HG03039 (cell line): ENCODE measurements at regions not wholly inside any gene's neighbourhood (a gene's known extent, or its start where the extent isn't known, plus 50 kb on each side); places are given as distances from the start of the nearest gene placed in this dataset.
"Not testable (repeated sequence)": the region's sequence is repeated elsewhere in the genome, so short reads cannot be mapped to it uniquely, and the experiment has no call there.

Source experiments
- ATAC-seq: cut with Tn5 transposase; IDR thresholded peaks from one replicate; pipeline ENCODE4 v1.9.1; 2021; ENCODE audit warnings: mild to moderate bottlenecking, moderate library complexity; ENCODE audit not compliant: unreplicated experiment

- no peak for ATAC-seq
Measured at GRCh38 chr5:159678657-159679392, 237.5 kb upstream of the ADRA1B start.

DNA sequence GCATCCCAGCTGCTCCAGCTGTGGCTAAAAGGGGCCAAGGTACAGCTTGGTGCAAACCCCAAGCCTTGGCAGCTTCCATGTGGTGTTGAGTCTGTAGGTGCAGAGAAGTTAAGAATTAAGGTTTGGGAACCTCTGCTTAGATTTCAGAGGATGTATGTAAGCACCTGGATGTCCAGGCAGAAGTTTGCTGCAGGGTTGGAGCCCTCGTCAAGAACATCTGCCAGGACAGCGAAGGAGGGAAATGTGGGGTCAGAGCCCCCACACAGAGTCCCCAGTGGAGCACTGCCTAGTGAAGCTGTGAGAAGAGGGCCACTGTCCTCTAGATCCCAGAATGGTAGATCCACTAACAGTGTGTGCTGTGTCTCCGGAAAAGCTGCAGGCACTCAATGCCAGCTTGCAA, 236.2 kb upstream of the ADRA1B start:
- ATAC-seq: no peak

DNA sequence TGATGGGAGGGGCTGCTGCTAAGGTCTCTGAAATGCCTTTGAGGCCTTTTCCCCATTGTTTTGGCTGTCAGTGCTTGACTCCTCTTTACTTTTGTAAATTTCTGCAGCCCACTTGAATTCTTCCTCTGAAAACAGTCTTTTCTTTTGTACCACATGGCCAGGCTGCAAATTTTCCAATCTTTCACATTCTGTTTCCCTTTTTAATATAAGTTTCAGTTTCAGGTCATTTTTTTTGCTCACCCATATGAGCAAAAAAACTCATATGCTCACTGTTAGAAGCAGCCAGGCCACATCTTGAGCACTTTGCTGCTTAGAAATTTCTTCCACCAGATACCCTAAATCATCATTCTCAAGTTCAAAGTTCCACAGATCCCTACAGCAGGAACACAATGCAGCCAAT, 234.6 kb upstream of the ADRA1B start:
- ATAC-seq: no peak

GRCh38 chr5:159682623-159683022, 233.7 kb upstream of the ADRA1B start:
- ATAC-seq: no peak

GRCh38 chr5:159687892-159688291, 228.4 kb upstream of the ADRA1B start:
- not testable (repeated sequence) for ATAC-seq

GRCh38 chr5:159695741-159696294, 220.5 kb upstream of the ADRA1B start:
- no peak for ATAC-seq

- ATAC-seq: no peak
Measured at GRCh38 chr5:159697530-159697929, 218.8 kb upstream of the ADRA1B start.

GRCh38 chr5:159698322-159698721, 218.0 kb upstream of the ADRA1B start:
- no peak for ATAC-seq

- no peak for ATAC-seq
Measured at GRCh38 chr5:159700016-159700415, 216.3 kb upstream of the ADRA1B start.

- ATAC-seq: no peak
Measured at GRCh38 chr5:159702301-159702700, 214.0 kb upstream of the ADRA1B start.

- ATAC-seq: no peak
Measured at GRCh38 chr5:159702826-159703225, 213.5 kb upstream of the ADRA1B start.

- no peak for ATAC-seq
Measured at GRCh38 chr5:159704160-159704559, 212.1 kb upstream of the ADRA1B start.

- ATAC-seq: no peak
Measured at GRCh38 chr5:159705948-159706347, 210.3 kb upstream of the ADRA1B start.

- no peak for ATAC-seq
Measured at GRCh38 chr5:159708090-159708489, 208.2 kb upstream of the ADRA1B start.

DNA sequence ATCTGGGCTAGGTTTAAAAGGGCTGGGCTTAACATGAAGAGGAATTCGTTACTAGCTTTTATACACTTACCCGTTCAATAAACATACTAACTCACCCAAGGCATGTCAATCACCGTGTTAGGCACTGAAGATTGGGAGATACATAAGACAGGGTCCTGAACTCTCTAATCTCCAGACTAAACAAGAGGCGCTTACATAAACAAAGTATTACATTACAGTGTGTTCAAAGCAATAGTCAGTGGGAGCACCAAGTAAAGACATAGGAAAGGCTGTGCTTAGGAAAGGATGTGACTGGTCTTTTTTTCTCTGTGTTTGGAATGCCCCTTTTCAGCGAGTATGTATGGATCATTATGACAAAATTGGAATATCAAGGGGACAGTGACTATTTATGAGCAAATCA, 203.6 kb upstream of the ADRA1B start:
- no peak for ATAC-seq

GRCh38 chr5:159713254-159713653, 203.0 kb upstream of the ADRA1B start:
- ATAC-seq: no peak

GRCh38 chr5:159713773-159714172, 202.5 kb upstream of the ADRA1B start:
- ATAC-seq: no peak

- no peak for ATAC-seq
Measured at GRCh38 chr5:159725475-159725874, 190.8 kb upstream of the ADRA1B start.

DNA sequence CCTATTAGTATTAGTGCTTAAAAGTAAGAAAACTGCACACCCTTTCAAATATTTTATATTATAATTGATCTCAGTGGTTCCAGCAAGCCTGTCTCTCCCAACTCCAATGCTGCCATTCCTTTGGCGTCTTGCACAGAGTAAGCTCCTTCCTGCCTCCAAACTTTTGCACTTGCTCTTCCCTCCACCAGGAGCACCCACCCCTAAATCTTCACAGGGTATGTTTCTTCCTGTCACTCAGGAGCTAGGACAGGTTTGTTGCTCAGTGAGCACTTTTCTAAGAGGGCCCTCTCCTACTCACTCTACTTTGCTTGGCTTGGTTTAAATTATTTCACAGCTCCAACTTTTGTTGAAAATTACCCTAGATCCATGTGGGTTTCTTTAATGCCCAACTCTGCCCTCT, 189.1 kb upstream of the ADRA1B start:
- no peak for ATAC-seq

- no peak for ATAC-seq
Measured at GRCh38 chr5:159730285-159730684, 186.0 kb upstream of the ADRA1B start.

DNA sequence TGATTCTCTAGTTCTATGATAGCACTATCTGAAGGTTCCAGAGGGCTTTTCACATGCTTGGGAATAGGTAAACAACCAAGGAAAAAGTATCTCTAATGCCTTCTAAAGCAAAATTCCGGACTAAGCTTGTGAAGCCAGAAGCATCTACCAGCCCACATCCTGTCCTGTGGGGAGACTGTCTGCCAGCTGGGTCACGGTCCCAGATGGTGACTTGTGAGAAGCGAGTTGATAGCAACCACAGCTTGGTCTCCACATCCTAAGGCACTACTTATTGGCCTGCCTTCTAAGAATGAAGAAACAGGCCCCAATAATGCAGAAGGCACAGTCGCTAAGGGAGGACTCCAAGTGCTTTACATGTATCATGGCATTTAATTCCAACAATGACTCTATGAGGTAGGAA, 184.1 kb upstream of the ADRA1B start:
- no peak for ATAC-seq

DNA sequence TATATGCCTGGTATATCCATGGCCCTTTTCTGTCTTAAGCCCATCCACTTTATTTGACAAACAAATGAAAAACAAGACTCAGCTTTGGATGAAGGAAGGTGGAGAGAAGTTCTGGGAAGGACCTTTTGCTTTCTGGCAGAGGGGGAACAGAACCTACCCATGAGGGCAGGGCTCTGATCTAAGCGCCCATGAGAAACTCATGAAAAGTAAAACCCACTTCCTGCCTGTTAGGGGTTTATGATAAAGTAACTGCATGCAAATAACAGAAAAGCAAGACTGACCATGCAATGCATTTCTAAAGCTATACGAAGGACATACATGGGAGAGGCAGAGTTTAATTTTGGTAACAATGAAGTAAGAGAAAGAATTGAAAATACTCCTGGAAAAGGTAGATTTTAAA, 181.9 kb upstream of the ADRA1B start:
- ATAC-seq: no peak

GRCh38 chr5:159735036-159735435, 181.2 kb upstream of the ADRA1B start:
- no peak for ATAC-seq
